NCI-H460 (cell line): ENCODE measurements at regions not wholly inside any gene's neighbourhood (a gene's known extent, or its start where the extent isn't known, plus 50 kb on each side); places are given as distances from the start of the nearest gene placed in this dataset.
"Not testable (repeated sequence)": the region's sequence is repeated elsewhere in the genome, so short reads cannot be mapped to it uniquely, and the experiment has no call there.

ENCODE experiments used
- DNase-seq: peaks from one replicate; pipeline ENCODE4 v3.0.0-alpha.2; 2016; ENCODE audit warnings: low read depth; ENCODE audit errors: extremely low read depth

- no peak for DNase-seq
These were observed 50.9 kb downstream of the DISP1 start for GRCh38 chr1:222865718-222866117.

- no peak for DNase-seq
These were observed 52.5 kb downstream of the DISP1 start for GRCh38 chr1:222867316-222867715.

- no peak for DNase-seq
These were observed 61.3 kb downstream of the DISP1 start for GRCh38 chr1:222876182-222876581.

- DNase-seq, result no peak
These were observed 63.0 kb downstream of the DISP1 start for GRCh38 chr1:222877854-222878253.

- DNase-seq, result no peak
These were observed 65.7 kb downstream of the DISP1 start for GRCh38 chr1:222880587-222880986.

GRCh38 chr1:222886194-222886854 is 71.5 kb downstream of the DISP1 start:
- no peak for DNase-seq

GRCh38 chr1:222886878-222887351 is 72.1 kb downstream of the DISP1 start:
- DNase-seq, result no peak

- no peak for DNase-seq
These were observed 74.6 kb downstream of the DISP1 start for GRCh38 chr1:222889440-222889839.

GRCh38 chr1:222890716-222891115 is 75.9 kb downstream of the DISP1 start:
- no peak for DNase-seq

GRCh38 chr1:222891578-222891977 is 76.7 kb downstream of the DISP1 start:
- no peak for DNase-seq

GRCh38 chr1:222892137-222892769 is 77.4 kb downstream of the DISP1 start:
- DNase-seq, result no peak

- DNase-seq, result no peak
These were observed 78.4 kb downstream of the DISP1 start for GRCh38 chr1:222893255-222893654.

- DNase-seq, result no peak
These were observed 79.5 kb downstream of the DISP1 start for GRCh38 chr1:222894331-222894730.

- no peak for DNase-seq
These were observed 82.0 kb downstream of the DISP1 start for GRCh38 chr1:222896630-222897526.

- no peak for DNase-seq
These were observed 82.8 kb downstream of the DISP1 start for GRCh38 chr1:222897527-222898190.

GRCh38 chr1:222898191-222898527 is 83.3 kb downstream of the DISP1 start:
- DNase-seq, result no peak

- DNase-seq, result no peak
These were observed 84.6 kb downstream of the DISP1 start for GRCh38 chr1:222899471-222899870.

GRCh38 chr1:222904451-222904850 is 89.6 kb downstream of the DISP1 start:
- no peak for DNase-seq

- no peak for DNase-seq
These were observed 90.3 kb downstream of the DISP1 start for GRCh38 chr1:222905151-222905550.

GRCh38 chr1:222906271-222906739 is 91.5 kb downstream of the DISP1 start:
- DNase-seq, result not testable (repeated sequence)

GRCh38 chr1:222909586-222909985 is 94.7 kb downstream of the DISP1 start:
- no peak for DNase-seq
